ENCODE measurements at regions not wholly inside any gene's neighbourhood (a gene's known extent, or its start where the extent isn't known, plus 50 kb on each side); places are given as distances from the start of the nearest gene placed in this dataset.
"Not testable (repeated sequence)": the region's sequence is repeated elsewhere in the genome, so short reads cannot be mapped to it uniquely, and the experiment has no call there.

DNA sequence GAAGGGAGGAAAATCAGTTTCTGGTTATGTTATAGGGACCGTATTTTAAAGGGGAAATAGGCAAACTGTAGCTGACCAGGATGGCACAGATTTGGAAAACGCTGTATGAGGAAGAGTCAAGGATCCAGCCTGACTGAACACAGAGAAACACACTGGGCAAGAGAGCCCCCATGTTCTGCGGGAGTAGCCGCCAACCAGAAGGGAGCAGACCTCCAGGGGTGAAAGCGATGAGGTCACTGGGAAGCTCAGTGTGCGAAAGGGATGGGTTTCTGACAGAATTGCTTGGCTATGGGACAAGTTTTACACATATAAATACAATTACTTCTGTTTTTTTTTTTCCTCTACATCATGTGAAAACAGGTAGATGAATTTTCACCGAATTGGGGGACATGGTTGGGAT is 291.6 kb upstream of the PODXL start:
- DNase-seq (no peak), ATAC-seq (no peak)

DNA sequence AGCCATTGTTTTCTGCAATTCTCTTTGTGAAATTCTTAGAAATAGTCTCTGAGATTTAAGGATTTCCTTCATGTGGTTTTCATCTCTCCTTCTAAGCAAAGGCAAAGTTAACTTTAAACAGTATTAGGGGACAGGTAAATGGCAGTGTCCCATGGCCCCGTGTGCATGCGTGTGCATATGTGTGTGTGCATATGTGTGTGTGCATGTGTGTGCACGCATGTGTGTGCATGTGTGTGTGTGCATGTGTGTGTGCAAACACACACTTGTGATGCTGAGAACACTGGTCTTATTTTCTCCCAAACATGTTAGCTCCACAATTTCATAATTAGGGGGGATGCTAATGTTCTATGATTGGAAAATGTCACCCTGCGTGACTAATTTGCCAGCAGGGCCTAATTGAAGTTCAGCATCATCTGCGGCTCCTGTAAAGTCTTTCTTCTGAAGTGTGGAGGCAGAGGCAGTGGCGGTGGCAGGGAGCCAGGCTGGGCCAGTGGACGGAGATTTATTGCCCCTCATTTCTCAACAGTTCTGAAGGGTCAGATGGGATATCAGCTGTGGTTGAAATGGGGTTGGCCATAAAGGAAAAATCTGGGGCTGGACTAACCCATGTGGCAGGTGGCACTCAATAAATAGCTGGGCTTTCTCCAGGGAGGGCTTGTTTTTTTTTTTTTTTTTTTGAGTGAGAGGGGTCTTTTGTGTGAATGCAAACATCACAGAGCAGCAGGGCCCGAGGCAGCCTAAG is 289.3 kb upstream of the PODXL start:
- ATAC-seq (no peak), DNase-seq (no peak)

DNA sequence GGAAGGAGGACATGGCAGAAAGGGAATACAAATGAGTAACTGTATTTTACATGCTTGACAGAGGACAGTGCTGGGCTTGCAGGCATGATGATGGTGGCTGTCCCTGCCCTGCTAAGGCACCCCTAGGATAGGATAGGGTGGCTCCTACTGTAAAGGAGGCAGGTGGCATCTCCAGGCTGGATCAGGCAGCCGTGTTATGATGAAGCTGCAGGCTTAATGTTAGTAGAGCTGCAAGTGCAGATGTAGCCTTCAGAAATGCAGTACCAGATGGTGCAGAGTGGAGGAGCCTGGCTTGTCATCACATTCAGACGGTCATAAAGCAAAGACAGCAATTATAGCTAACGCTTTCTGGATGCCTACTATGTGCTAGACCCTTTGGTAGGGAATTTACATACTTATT is 287.9 kb upstream of the PODXL start:
- ATAC-seq, result no peak
- DNase-seq, result no peak

DNA sequence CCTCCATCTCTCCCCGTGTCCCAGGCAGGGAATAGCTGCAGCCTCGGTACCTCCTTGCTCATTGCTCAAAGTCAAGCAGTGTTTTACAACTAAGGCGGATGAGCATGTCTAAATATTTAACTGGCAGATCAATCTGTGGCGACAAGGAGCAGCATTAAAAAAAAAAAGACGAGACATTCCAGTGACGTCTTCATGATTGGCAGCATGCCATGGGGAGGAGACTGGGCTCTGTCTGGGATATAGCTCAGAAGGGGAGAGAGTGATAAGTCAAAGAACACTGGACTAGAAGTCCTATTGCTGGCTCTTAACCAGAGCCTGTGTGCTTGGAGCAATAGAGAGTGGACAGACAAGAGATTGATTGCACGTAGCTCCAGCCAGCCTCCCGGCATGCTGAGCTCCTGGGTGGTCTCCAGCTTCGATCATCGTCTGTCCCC is 287.5 kb upstream of the PODXL start:
- DNase-seq, result no peak
- no peak for ATAC-seq

DNA sequence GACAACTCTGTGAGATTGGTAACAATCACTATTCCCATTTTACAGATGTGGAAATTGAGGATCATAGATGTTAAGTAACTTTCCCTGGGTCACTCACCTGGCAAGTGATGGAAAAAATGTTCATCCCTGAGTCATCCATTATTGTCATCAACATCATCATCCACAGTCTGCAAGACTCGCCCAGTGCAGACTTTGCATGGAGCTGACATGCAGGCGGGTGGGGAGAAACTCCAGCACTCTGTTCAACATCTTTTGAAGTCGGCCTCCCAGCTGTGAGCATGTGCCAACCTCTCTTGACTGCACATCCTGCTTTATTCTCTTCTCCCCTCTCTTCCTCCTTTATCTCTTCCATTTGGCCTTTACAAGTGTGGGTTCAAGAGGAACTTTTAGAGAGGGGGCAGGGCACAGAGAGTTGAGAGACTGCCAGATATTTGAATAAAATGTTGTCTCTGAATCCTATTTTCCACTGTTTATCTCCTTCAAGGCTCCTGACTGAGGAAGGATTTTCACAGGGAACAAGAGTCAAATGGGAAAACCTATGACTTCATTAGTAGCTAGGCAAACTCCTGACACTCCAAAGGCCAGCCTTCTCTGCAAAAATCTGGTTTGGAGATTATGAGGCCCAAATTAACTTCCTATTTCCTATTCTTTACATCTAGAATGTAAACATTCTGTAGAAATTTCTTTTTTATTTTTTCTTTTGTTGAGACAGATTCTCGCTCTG is 283.7 kb upstream of the PODXL start:
- DNase-seq (no peak), ATAC-seq (no peak)

DNA sequence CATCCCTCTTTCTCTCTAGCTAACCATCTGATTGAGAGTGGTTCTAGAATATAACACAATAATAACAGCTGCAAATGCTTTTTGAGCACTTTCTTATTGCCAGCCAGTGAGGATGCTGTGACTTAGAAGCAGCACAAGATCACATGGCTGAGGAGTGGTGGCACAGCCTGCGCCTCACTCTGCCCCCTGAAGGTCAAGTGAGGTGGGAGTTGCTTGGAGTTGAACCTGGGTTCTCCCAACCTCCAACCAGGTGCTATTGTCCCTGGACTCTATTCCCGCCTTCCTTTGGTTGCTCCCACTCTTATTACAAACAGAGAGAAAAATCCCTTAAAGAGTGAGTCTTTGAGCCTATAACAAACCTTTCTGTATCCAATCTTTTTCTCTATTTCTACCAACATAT is 280.3 kb upstream of the PODXL start:
- DNase-seq (no peak), ATAC-seq (no peak)

DNA sequence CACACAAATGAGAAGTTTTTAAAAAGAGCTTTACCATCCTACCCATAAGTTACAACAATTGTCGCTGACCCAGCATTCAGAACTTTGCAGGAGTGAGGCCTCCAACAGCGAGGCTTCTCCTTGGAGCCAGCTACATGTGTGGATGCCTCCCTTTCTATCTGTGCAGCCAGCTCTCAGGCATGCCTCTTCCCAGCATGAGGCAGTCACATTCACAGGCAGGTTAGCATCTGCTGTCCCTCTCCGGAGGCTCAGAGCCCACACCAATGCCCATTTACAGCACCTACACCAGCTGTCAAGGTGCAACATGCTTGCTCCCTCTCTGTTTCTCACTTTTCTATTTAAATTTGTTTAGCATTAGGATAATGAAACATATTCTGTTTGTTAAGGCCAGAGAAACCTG is 278.7 kb upstream of the PODXL start:
- no peak for ATAC-seq
- no peak for DNase-seq

DNA sequence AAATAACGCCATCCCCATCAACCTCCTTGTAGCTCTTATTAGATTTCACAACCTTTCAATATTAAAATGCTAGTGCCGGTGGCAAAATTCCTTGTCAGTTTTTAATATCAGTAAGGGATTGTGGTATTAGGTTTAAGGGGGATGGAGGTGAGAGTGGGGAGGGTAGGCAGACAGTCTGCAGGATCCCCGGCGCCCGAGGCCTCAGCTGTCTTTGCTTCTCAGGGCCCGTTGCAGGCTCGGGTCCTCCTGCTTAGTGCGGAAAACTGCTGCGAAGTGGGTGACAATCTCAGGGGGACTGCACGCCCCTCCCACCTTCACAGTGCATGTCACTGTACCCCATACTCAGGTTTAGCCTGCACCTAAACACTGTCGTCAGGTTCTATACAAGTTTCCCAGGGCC is 274.3 kb upstream of the PODXL start:
- ATAC-seq (no peak), DNase-seq (no peak)

DNA sequence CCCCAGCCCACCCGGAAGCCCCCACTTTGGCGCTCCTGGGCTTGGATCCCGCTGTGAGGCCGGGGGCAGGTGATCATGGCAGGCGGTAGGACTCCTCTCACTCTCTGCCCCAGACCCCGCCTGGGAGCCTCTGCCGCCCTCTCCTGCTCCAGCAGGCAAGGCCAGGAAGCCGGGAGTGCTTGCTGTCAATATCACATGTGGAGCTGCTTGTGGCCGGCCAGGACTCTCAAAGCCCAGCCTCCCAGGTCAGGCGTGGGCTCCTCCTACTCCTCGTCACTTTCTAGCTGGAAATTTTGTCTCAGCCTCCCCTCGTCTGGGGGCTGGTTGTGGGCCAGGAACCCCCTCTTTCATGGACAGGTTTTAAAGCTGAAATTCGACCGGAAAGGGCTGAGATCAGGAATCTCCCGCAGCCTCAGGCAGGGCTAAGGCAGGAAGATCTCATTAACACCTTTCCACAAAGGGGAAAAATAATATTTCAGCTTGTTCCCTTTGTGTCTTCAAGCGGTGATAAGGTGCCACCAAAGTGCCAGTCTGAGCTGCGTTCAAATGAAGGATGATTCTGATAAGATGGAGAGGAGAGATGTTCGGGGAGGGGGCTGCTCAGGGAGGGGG is 273.6 kb upstream of the PODXL start:
- ATAC-seq, result no peak
- no peak for DNase-seq

DNA sequence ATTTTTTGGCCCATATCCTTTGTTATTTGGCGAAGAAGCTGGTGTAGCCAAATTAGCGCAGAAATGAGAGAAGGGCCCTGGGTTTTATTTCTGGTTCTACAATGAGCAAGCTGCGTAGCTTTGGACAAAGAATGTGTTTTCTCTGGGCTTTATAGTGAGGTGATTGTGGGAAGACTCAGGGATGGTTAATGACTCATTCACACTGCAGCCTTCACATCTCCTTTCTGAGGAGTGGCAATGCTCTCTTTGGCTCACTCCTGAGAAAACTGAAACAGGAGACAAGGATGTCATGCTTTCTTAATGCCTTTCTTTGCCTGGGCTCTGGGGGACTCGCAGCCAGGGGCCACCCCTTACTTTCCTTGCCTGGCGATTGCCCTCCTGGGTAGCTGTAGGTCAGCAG is 271.0 kb upstream of the PODXL start:
- ATAC-seq (no peak), DNase-seq (no peak)

DNA sequence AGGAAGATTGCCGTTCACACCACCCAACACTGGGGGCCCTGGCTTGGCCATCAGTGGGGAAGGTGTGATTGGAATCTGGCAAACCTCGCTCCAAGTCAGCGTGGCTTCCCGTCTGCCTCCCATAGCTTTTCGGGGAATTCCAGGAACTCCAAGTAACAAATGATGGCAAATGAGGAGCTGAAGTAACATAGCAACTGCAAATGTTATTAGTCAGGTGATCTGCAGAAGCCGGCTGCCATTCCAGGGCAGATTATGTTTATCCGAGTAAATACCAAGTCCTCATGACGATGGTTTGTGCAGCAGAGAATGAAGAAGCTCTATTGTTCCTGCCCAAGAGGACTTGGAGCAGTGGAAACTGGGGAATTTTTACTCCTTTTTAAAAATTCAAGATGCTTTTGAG is 270.5 kb upstream of the PODXL start:
- DNase-seq, result no peak

DNA sequence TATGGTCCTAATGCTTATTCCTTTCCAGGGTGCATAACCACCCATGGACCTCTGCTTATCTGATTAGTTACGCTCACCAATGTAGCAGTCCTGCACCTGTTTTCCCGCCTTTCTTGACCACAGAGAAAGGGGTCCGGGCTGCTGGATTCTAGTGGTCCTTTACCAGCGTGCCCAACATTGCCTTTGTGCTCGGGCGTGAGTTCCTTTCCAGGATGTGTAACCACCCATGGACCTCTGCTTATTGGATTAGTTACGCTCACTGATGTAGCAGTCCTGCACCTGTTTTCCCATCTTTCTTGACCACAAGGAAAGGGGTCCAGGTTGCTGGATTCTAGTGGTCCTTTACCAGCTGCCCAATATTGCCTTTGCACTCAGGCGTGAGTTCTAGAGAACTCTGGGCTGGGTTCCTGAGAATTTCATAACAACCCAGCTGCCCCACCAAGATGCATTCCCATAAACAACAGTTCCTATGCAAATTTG is 267.6 kb upstream of the PODXL start:
- not testable (repeated sequence) for DNase-seq, ATAC-seq

More for the DNA sequence above, 270.5 kb upstream of the PODXL start:
- no peak for ATAC-seq

DNA sequence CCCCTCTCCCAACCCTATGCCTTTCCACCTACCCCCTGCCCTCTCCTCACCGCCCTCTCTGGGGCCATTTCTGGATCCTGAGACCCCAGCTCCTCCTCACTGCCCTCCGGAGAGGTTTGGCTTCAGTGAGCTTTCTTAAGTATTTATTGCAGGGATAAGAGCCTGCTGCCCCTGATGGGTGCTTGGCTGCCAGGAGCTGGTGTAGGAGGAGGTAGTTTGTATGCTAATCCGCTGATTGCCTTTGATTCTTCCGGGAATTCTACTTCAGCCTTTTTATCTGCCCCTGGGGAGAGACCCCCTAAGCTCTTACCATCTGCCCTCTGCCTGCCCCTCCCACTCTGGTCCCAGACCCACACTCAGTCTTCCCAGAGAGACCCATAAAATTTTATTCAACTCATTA is 263.5 kb upstream of the PODXL start:
- DNase-seq, result no peak
- ATAC-seq, result no peak

DNA sequence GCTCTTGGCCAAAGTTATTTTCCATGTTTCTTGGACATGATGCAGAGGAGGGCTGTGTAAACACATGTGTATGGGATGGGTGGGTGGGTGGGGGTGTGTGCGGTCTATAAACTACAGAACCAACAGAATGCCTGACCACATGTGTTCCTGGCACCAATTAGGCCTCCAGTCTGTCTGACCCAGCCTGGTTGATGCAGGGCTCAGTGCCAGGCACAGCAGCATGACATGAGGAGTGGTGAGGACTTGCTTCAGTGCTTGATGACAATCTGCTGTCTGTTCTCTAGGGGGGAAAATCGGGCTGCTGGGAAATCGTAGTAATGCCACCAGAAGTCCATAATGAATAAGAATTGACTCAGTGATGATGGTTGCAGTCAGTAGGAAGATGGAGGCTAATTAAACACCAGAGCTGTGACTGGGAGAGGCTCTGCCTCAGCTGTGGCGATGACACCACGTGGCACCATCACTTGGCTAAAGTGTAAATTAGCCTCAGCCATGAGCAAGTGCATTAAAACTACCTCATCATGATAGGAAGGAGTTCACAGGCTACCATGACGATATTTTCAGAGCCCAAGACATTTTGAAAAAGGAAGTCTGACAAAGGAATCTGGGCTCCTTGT is 260.1 kb upstream of the PODXL start:
- DNase-seq (no peak), ATAC-seq (no peak)

DNA sequence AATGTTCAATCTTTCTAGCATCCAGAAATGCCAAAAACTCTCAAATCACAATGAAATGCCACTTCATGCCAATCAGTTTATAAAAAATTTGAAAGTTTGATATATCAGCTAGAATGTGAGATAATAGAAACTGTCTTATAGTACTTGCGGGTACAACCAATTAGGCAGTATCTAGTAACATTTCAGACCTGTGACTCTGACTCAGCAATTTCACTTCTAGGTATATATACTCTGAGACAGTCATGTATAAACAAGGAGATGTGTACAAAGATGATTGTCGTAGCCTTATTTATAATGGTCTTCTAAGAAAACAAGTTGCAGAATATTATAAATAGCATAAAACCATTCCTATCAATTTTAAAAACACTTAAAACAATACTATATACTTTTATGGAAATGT is 252.3 kb upstream of the PODXL start:
- DNase-seq (no peak), ATAC-seq (no peak)

DNA sequence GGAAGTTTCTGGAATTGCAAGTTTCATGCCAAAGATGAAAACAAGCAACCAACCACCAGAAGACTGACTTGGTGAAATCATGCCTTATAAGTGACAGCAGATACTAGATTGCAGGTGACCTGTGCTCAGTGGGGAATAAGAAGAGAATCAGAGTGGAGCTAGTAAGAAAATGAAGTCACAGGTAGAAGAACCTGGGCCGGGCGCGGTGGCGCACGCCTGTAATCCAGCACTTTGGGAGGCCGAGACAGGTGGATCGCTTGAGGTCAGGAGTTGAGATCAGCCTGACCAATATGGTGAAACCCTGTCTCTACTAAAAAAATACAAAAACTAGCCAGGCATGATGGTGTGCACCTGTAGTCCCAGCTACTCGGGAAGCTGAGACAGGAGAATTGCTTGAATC is 251.7 kb upstream of the PODXL start:
- not testable (repeated sequence) for DNase-seq, ATAC-seq

DNA sequence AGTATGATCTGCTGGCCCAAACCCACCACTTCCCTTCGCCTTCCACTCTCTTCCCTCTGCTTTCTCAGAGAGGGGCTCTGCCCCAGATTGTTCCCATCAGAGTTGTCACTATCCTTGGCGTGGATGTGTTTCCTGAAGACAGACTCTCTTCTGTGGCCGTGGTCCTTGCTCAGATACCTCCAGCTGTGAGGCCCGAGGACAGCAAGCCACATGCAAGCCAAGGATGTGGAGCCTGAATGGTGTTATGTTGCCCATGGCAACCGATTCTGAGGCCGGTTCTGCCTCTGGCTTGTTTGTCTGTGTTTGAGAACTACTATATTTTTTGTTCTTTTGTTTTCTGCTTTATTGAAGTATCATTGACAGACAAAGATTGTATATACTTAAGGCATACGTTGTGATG is 247.4 kb upstream of the PODXL start:
- ATAC-seq (no peak), DNase-seq (no peak)

DNA sequence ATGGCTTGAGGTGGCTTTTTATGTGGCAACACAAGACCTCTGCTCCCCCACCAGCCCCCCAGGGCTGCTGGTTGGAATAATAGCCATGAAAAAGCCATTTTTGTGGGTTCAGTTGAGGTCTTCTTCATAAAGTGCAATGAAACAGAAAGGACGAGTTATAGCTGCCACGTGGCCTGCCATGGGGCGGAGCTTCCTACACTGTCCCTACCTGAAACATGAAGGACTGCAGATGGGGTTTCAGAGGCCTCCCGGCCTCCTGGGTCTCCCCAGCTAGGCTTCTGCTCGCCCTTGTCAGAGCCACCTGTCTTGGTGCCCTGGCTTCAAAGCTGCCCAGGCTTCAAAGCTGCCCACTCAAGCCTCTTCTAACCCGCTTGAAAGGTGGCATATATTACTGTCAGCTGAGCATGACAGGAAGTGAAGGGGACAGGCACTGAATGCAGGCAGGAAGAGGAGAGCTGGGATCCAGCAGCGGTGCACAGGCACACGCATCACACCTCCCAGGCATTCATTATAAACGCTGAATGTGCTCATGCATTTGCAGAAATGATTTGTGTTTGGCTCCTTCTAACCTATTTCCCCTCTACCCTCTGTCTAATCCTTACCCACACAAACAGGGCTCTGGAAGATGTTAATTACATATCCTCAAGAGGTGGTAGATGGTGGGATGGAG is 245.9 kb upstream of the PODXL start:
- no peak for DNase-seq

DNA sequence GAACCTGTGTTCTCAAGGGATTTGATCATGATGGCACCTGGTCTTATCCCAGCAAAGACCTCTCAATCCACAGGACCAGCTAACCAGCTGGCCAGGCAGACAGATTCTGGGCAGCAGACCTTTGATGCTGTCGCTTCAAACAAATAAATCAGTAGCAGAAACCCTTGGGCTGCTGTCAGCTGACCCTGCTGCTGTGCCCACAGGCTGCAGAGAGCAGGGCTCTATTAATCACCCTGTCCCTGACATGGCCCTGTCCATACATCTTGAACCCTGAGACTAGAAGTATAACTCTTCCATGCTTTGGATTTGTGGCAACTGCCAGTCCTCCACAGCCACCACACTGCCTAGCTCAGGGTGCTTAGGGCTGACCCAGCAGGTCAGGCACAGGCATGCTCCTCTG is 244.1 kb upstream of the PODXL start:
- no peak for DNase-seq
- no peak for ATAC-seq

More for the DNA sequence above, 245.9 kb upstream of the PODXL start:
- ATAC-seq, result no peak

DNA sequence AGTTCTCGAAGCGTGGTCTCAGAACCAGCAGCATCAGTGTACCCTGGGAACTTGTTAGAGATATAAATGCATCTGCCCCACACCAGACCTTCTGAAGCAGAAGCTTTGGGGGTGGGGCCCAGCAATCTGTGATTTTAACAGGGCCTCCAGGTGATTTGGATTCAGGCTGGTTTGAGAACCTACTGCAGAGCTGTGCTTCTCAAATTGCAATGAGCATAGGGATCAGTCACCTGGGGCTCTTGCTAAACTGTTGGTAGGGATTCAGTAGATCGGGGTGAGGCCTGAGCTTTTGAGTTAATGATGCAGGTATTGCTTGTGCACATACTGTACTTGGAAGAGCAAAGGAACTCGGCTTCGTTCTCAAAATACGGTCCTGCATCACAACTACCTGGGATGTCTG is 243.6 kb upstream of the PODXL start:
- ATAC-seq, result no peak

DNA sequence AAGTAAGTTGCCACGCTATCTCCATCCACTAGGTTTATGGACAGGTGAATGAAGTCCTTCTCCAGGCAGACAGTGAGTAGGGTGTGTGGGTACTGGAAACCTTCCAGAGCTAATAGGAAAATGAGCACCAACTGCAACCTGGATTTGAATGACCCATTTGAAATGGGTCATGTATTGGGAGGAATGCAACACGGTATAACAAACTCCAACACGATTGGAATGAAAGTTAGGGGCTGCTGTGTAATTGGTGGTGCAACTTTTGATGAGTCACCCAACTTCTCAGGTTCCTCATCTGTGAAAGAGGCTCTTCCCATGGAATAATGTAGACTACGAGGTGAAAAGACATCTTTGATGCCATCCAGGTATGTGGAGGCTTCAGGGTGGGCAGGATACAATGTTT is 241.4 kb upstream of the PODXL start:
- no peak for DNase-seq
- no peak for ATAC-seq

More for the DNA sequence above, 243.6 kb upstream of the PODXL start:
- no peak for DNase-seq

DNA sequence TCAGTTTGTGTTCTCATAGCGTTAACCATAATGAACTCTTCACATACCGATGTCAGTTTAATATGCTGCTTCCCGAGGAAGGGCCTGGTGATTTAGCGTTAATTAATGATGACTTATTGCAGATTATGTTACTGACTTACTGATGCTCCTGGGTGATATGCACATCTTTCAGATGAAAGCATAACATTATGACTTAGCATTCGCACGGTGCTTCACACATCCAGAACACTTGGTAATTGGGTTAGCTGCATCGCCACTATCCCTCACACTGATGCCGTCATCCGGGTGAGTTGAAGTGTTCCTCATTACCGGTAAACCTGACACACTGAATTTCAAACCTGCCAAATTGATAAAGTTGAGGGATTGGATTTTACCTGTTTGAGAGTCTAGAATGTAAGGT is 239.0 kb upstream of the PODXL start:
- ATAC-seq (no peak), DNase-seq (no peak)

Measured in stimulated activated naive CD8-positive, alpha-beta T cell treated with anti-CD3 and anti-CD28 coated beads, Interleukin-15, Interleukin-2, amounts not matched to agents 100 U/mL and 50 U/mL, for 24 hours (primary cell).